H1 (cell line): ENCODE measurements at regions not wholly inside any gene's neighbourhood (a gene's known extent, or its start where the extent isn't known, plus 50 kb on each side); places are given as distances from the start of the nearest gene placed in this dataset.
"Not testable (repeated sequence)": the region's sequence is repeated elsewhere in the genome, so short reads cannot be mapped to it uniquely, and the experiment has no call there.

ENCODE experiments used
- CTCF ChIA-PET: fragments of 300-600 bp; sonication (Branson Sonifier 250); formaldehyde crosslinking; loops from one replicate; lab custom pipeline; 2021; ENCODE audit not compliant: partially characterized antibody; lab: Charles Lee
- POLR2A ChIA-PET: fragments of 300-600 bp; sonication (Branson Sonifier 250); formaldehyde crosslinking; loops from one replicate; lab custom pipeline; 2021; ENCODE audit warnings: inconsistent platforms; ENCODE audit not compliant: partially characterized antibody; lab: Charles Lee
- DNase-seq, 2 experiments: peaks; one replicate each; pipeline versions ENCODE4 v3.0.0 to v3.0.0-alpha.2; 2010 to 2022; ENCODE audit warnings: low spot score in 2 of 2, low read depth in 1 of 2, mixed read lengths in 1 of 2
- FAIRE-seq: peaks from 2 replicates; lab custom pipeline; 2011; peaks lifted over from hg19 to GRCh38; lab: Jason Lieb, UNC
- H2AFZ ChIP-seq: 2 replicates; pipeline ENCODE4 v1.8.1; 2012; ENCODE audit warnings: low read length, inconsistent platforms
- H2AK5ac ChIP-seq: 2 replicates; pipeline ENCODE4 v1.6.1; 2013; ENCODE audit warnings: low read depth, low read length
- H2BK120ac ChIP-seq: replicated peaks from 2 replicates; pipeline ENCODE3; 2013; ENCODE audit warnings: low read depth, low read length, inconsistent platforms
- H2BK12ac ChIP-seq: 2 replicates; pipeline ENCODE4 v1.6.1; 2013; ENCODE audit warnings: low read depth, low read length
- H2BK15ac ChIP-seq: 2 replicates; pipeline ENCODE4 v1.6.1; 2013; ENCODE audit warnings: low read length
- H2BK20ac ChIP-seq: 2 replicates; pipeline ENCODE4 v1.6.1; 2013; ENCODE audit warnings: low read length
- H2BK5ac ChIP-seq: 2 replicates; pipeline ENCODE4 v1.6.1; 2013; ENCODE audit warnings: low read depth, low read length
- H3K14ac ChIP-seq: 2 replicates; pipeline ENCODE4 v1.6.1; 2013; ENCODE audit warnings: inconsistent platforms; ENCODE audit not compliant: insufficient read length
- H3K18ac ChIP-seq: 2 replicates; pipeline ENCODE4 v1.6.1; 2013; ENCODE audit warnings: low read length; ENCODE audit errors: extremely low read depth
- H3K23ac ChIP-seq: 2 replicates; pipeline ENCODE4 v1.6.1; 2013; ENCODE audit warnings: inconsistent platforms; ENCODE audit not compliant: insufficient read length
- H3K23me2 ChIP-seq: 2 replicates; pipeline ENCODE4 v1.6.1; 2013; ENCODE audit warnings: low read depth, low read length
- H3K27ac ChIP-seq: 2 replicates; pipeline ENCODE4 v1.6.1; 2011; ENCODE audit warnings: low read depth, low read length, inconsistent platforms
- H3K27me3 ChIP-seq, 4 experiments: replicated peaks in 1 of 4; 1 replicate in 1 of 4; 2 replicates in 3 of 4; pipeline versions ENCODE4 v1.6.1 to v1.8.1; 2011 to 2013; ENCODE audit warnings: low read length in 3 of 4, mild to moderate bottlenecking in 3 of 4, inconsistent platforms in 2 of 4, mixed read lengths in 2 of 4, moderate library complexity in 1 of 4; ENCODE audit not compliant: control insufficient read depth in 3 of 4, insufficient read depth in 3 of 4; ENCODE audit errors: extremely low read depth in 1 of 4
- H3K36me3 ChIP-seq, 4 experiments: 2 replicates each; pipeline versions ENCODE4 v1.6.1 to v1.8.1; 2011 to 2013; ENCODE audit warnings: mild to moderate bottlenecking in 4 of 4, low read length in 3 of 4, moderate library complexity in 2 of 4, control low read depth in 1 of 4, inconsistent platforms in 1 of 4; ENCODE audit not compliant: insufficient read depth in 4 of 4, control insufficient read depth in 2 of 4
- H3K4ac ChIP-seq: replicated peaks from 2 replicates; pipeline ENCODE3; 2013; ENCODE audit warnings: low read length, low read depth, mixed read lengths, inconsistent platforms; ENCODE audit not compliant: insufficient read length
- H3K4me1 ChIP-seq, 4 experiments: replicated peaks in 1 of 4; 1 replicate in 1 of 4; 2 replicates in 3 of 4; pipeline versions ENCODE4 v1.6.1 to v1.8.1; 2011 to 2013; ENCODE audit warnings: low read length in 3 of 4, inconsistent platforms in 2 of 4, mixed read lengths in 1 of 4; ENCODE audit not compliant: insufficient read depth in 4 of 4, control insufficient read depth in 3 of 4
- H3K4me2 ChIP-seq, 2 experiments: 2 replicates each; pipeline versions ENCODE4 v1.6.1 to v1.8.1; 2011 to 2013; ENCODE audit warnings: low read depth in 2 of 2, low read length in 2 of 2, control low read depth in 1 of 2, inconsistent platforms in 1 of 2, mild to moderate bottlenecking in 1 of 2; ENCODE audit not compliant: insufficient read depth in 1 of 2
- H3K4me3 ChIP-seq, 4 experiments: fragments of 200-600, 300-600 bp in 1 of 4; sonication (generic), shearing (Covaris generic), sonication (Bioruptor Twin) in 1 of 4; 2 replicates each; pipeline versions ENCODE4 v1.5.1 to v1.8.1; 2011 to 2016; ENCODE audit warnings: low read length in 4 of 4, low read depth in 3 of 4, control low read depth in 2 of 4, inconsistent platforms in 2 of 4, mild to moderate bottlenecking in 2 of 4, mixed read lengths in 1 of 4, moderate library complexity in 1 of 4; ENCODE audit not compliant: insufficient read depth in 2 of 4; ENCODE audit errors: extremely low read depth in 1 of 4
- H3K56ac ChIP-seq: replicated peaks from 2 replicates; pipeline ENCODE3; 2013; ENCODE audit warnings: low read depth, mild to moderate bottlenecking, mixed read lengths, low read length, inconsistent platforms; ENCODE audit not compliant: insufficient read length
- H3K79me1 ChIP-seq: 2 replicates; pipeline ENCODE4 v1.6.1; 2013; ENCODE audit warnings: low read depth, low read length, control low read depth
- H3K79me2 ChIP-seq, 2 experiments: 2 replicates each; pipeline versions ENCODE4 v1.6.1 to v1.8.1; 2012 to 2013; ENCODE audit warnings: low read length in 2 of 2, mild to moderate bottlenecking in 2 of 2, inconsistent platforms in 1 of 2; ENCODE audit not compliant: insufficient read depth in 2 of 2, control insufficient read depth in 1 of 2
- H3K9ac ChIP-seq, 4 experiments: replicated peaks in 1 of 4; 1 replicate in 1 of 4; 2 replicates in 3 of 4; pipeline versions ENCODE4 v1.6.1 to v1.8.1; 2011 to 2013; ENCODE audit warnings: low read depth in 3 of 4, low read length in 3 of 4, control low read depth in 2 of 4, mild to moderate bottlenecking in 2 of 4, moderate library complexity in 2 of 4, inconsistent platforms in 1 of 4; ENCODE audit errors: extremely low read depth in 1 of 4
- H3K9me3 ChIP-seq, 2 experiments: 2 replicates each; pipeline versions ENCODE4 v1.6.1 to v1.8.1; 2012 to 2013; ENCODE audit warnings: mild to moderate bottlenecking in 2 of 2, moderate library complexity in 2 of 2, control low read depth in 1 of 2, inconsistent platforms in 1 of 2, low read depth in 1 of 2, low read length in 1 of 2, mixed read lengths in 1 of 2; ENCODE audit not compliant: insufficient read depth in 2 of 2
- H4K20me1 ChIP-seq, 2 experiments: replicated peaks in 1 of 2; 2 replicates each; pipeline versions ENCODE3 to v1.8.1; 2011 to 2013; ENCODE audit warnings: inconsistent platforms in 2 of 2, low read length in 2 of 2, mild to moderate bottlenecking in 1 of 2; ENCODE audit not compliant: insufficient read depth in 2 of 2, control insufficient read depth in 1 of 2
- H4K5ac ChIP-seq: 2 replicates; pipeline ENCODE4 v1.6.1; 2013; ENCODE audit warnings: low read length, low read depth, mixed read lengths, inconsistent platforms; ENCODE audit not compliant: insufficient read length
- H4K8ac ChIP-seq: 2 replicates; pipeline ENCODE4 v1.8.0; 2013; ENCODE audit warnings: mild to moderate bottlenecking, moderate library complexity, low read length, inconsistent platforms; ENCODE audit not compliant: insufficient read depth; ENCODE audit errors: extremely low read depth
- H4K91ac ChIP-seq: replicated peaks from 2 replicates; pipeline ENCODE3; 2013; ENCODE audit warnings: low read length, mixed read lengths, inconsistent platforms; ENCODE audit not compliant: insufficient read length
- WGBS, 2 experiments: shearing (Covaris generic) in 1 of 2; methylation state at CpG; one replicate each; pipeline versions ENCODE4 v1.1.6 to v1.1.7; 2013 to 2015; ENCODE audit warnings: low lambda C conversion rate in 2 of 2, mixed read lengths in 2 of 2, inconsistent platforms in 1 of 2, low coverage in 1 of 2, missing lambda C conversion rate in 1 of 2; ENCODE audit not compliant: insufficient replicate concordance in 2 of 2, insufficient coverage in 1 of 2, insufficient read length in 1 of 2; ENCODE audit errors: extremely low coverage in 1 of 2, missing lambda C conversion rate in 1 of 2; 5-methylcytosine and 5-hydroxymethylcytosine counted together

DNA sequence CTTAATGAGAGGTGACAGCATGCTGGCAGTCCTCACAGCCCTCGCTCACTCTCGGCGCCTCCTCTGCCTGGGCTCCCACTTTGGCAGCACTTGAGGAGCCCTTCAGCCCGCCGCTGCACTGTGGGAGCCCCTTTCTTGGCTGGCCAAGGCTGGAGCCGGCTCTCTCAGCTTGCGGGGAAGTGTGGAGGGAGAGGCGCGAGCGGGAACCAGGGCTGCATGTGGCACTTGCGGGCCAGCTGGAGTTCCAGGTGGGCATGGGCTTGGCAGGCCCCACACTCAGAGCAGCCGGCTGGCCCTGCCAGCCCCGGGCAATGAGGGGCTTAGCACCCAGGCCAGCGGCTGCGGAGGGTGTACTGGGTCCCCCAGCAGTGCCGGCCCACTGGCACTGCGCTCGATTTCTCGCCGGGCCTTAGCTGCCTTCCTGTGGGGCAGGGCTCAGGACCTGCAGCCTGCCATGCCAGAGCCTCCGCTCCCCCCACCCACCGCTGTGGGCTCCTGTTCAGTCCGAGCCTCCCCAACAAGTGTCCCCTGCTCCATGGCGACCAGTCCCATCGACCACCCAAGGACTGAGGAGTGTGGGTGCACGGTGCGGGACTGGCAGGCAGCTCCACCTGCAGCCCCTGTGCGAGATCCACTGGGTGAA is 279.7 kb upstream of the CBLB start:
- POLR2A ChIA-PET, H2BK12ac ChIP-seq, H3K18ac ChIP-seq, H3K4ac ChIP-seq, H3K36me3 ChIP-seq, H3K9ac ChIP-seq, H3K14ac ChIP-seq, H3K27me3 ChIP-seq, H3K79me1 ChIP-seq, H3K4me2 ChIP-seq, H4K5ac ChIP-seq, H3K79me2 ChIP-seq, H3K4me3 ChIP-seq, H3K23ac ChIP-seq, FAIRE-seq, H2AK5ac ChIP-seq, H3K4me1 ChIP-seq, H2AFZ ChIP-seq, H4K8ac ChIP-seq, DNase-seq, H3K23me2 ChIP-seq, H2BK5ac ChIP-seq, H2BK120ac ChIP-seq, H3K56ac ChIP-seq, H3K27ac ChIP-seq, CTCF ChIA-PET, H4K91ac ChIP-seq, H4K20me1 ChIP-seq, H2BK20ac ChIP-seq, H3K9me3 ChIP-seq, H2BK15ac ChIP-seq: not testable (repeated sequence)
- 95% methylated on average over 21 of the region's 28 CpGs; no CpG with 5 or more reads in 1 of the 2 experiments for WGBS, 2 experiments
